ENCODE measurements at regions not wholly inside any gene's neighbourhood (a gene's known extent, or its start where the extent isn't known, plus 50 kb on each side); places are given as distances from the start of the nearest gene placed in this dataset.

DNA sequence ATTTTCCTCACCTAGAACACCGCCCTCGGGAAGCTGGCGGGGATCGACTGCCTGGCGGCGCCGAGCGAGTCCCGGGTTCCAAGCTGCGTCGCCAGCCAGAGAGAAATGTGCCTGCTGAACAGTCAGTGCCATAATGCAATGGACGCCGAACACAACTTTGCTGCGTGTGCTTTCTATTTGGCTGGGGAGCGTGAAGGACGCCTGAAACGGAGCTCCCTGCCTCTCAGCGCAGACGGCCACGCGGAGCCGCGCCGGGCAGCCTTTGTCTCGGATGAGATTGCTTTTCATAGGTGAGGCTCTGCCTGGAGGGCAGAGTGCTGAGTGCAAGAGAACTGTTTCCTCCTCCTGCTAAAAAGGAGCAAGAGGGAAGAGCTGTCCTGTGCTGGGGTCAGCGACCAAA lies 107.7 kb upstream of the BCOR start:
- Mint-ChIP-seq H3K4me1 (ENCODE audit: low read depth, unreplicated experiment) (no peaks in the 10 kb centered on the region), H3K36me3 (ENCODE audit: insufficient read depth, unreplicated experiment) (no peaks in the 10 kb centered on the region), H3K27ac (ENCODE audit: unreplicated experiment) (no peak overlapping the region), H3K4me3 (ENCODE audit: low read depth, unreplicated experiment) (no peak overlapping the region), H3K27me3 (ENCODE audit: unreplicated experiment) (no peaks in the 10 kb centered on the region), H3K9me3 (ENCODE audit: low read depth, unreplicated experiment) (no peaks in the 10 kb centered on the region)
- no peak for TF ChIP-seq CTCF (IDR thresholded peaks at IDR 0.05; ENCODE audit: unreplicated experiment)
- DNase-seq: no peak
- no TSS peak for BruUV-seq (replicated peaks)
- intact Hi-C loops (cut with micrococcal nuclease; ENCODE audit: unreplicated experiment): no loop called here
- CTCF ChIA-PET: no interaction called here

DNA sequence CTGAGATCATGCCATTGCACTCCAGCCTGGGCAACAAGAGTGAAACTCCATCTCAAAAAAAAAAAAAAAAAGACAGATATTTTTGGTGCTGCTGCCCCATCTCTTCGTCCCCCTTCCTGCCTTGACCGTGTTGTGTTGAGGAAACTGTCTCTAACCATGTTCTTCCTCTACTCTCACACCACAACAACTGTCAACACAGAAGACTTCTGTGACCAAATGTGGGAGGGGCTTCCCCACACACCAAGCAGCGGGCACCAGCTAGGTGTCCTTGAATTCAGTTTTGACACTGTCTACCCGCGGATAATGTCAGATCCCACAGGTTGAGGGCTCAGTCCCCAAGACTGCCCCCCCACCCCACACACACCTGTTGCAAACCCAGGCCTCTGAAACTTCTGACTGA lies 104.7 kb upstream of the BCOR start:
- no peak for TF ChIP-seq CTCF (IDR thresholded peaks at IDR 0.05; ENCODE audit: unreplicated experiment)
- no peak for DNase-seq
- Mint-ChIP-seq H3K4me3 (ENCODE audit: low read depth, unreplicated experiment) (no peak overlapping the region), H3K9me3 (ENCODE audit: low read depth, unreplicated experiment) (no peaks in the 10 kb centered on the region), H3K27me3 (ENCODE audit: unreplicated experiment) (no peaks in the 10 kb centered on the region), H3K27ac (ENCODE audit: unreplicated experiment) (no peak overlapping the region), H3K4me1 (ENCODE audit: low read depth, unreplicated experiment) (no peaks in the 10 kb centered on the region), H3K36me3 (ENCODE audit: insufficient read depth, unreplicated experiment) (no peaks in the 10 kb centered on the region)
- intact Hi-C loops (cut with micrococcal nuclease; ENCODE audit: unreplicated experiment): no loop called here
- CTCF ChIA-PET: no interaction called here
- no TSS peak for BruUV-seq (replicated peaks)

- Mint-ChIP-seq H3K27me3 (ENCODE audit: unreplicated experiment) (no peaks in the 10 kb centered on the region), H3K4me1 (ENCODE audit: low read depth, unreplicated experiment) (no peaks in the 10 kb centered on the region), H3K9me3 (ENCODE audit: low read depth, unreplicated experiment) (no peaks in the 10 kb centered on the region), H3K4me3 (ENCODE audit: low read depth, unreplicated experiment) (no peak overlapping the region), H3K27ac (ENCODE audit: unreplicated experiment) (no peak overlapping the region), H3K36me3 (ENCODE audit: insufficient read depth, unreplicated experiment) (no peaks in the 10 kb centered on the region)
- BruUV-seq (replicated peaks): no TSS peak
- intact Hi-C loops (cut with micrococcal nuclease; ENCODE audit: unreplicated experiment): no loop called here
- DNase-seq: no peak
- CTCF ChIA-PET: no interaction called here
- no peak for TF ChIP-seq CTCF (IDR thresholded peaks at IDR 0.05; ENCODE audit: unreplicated experiment)
Observed at GRCh38 chrX:40201329-40201885, 103.6 kb upstream of the BCOR start.

- TF ChIP-seq CTCF (IDR thresholded peaks at IDR 0.05; ENCODE audit: unreplicated experiment): no peak
- CTCF ChIA-PET: no interaction called here
- intact Hi-C loops (cut with micrococcal nuclease; ENCODE audit: unreplicated experiment): no loop called here
- Mint-ChIP-seq H3K27ac (ENCODE audit: unreplicated experiment) (no peak overlapping the region), H3K4me3 (ENCODE audit: low read depth, unreplicated experiment) (no peak overlapping the region), H3K27me3 (ENCODE audit: unreplicated experiment) (no peaks in the 10 kb centered on the region), H3K36me3 (ENCODE audit: insufficient read depth, unreplicated experiment) (no peaks in the 10 kb centered on the region), H3K4me1 (ENCODE audit: low read depth, unreplicated experiment) (no peaks in the 10 kb centered on the region), H3K9me3 (ENCODE audit: low read depth, unreplicated experiment) (no peaks in the 10 kb centered on the region)
- no TSS peak for BruUV-seq (replicated peaks)
- no peak for DNase-seq
Observed at GRCh38 chrX:40199704-40200103, 101.9 kb upstream of the BCOR start.
